Naive thymus-derived CD4-positive, alpha-beta T cell (primary cell): ENCODE measurements at regions not wholly inside any gene's neighbourhood (a gene's known extent, or its start where the extent isn't known, plus 50 kb on each side); places are given as distances from the start of the nearest gene placed in this dataset.

Experiments
- ATAC-seq: fragments of 150-1000 bp; cut with Tn5 transposase; 2 replicates; pipeline ENCODE4 v1.10.0; 2021; ENCODE audit warnings: mild to moderate bottlenecking, moderate library complexity
- CTCF ChIA-PET: fragments of 350-600 bp; sonication (Branson Sonifier 250); formaldehyde crosslinking; loops from one replicate; lab custom pipeline; 2021; ENCODE audit warnings: antibody characterized with exemption; lab: Charles Lee
- POLR2A ChIA-PET: fragments of 350-600 bp; sonication (Branson Sonifier 250); formaldehyde crosslinking; loops from one replicate; lab custom pipeline; 2021; ENCODE audit warnings: antibody characterized with exemption, inconsistent platforms; lab: Charles Lee
- DNase-seq, 9 donors: peaks; one replicate each; pipeline versions ENCODE4 v3.0.0 to v3.0.0-alpha.2; 2020 to 2022; ENCODE audit warnings: mixed read lengths in 1 of 9
- H3K27ac ChIP-seq: one replicate; pipeline ENCODE4 v1.7.0; 2013; ENCODE audit warnings: mild to moderate bottlenecking, low read depth, low read length, moderate library complexity
- H3K27me3 ChIP-seq, 2 donors: one replicate each; pipeline ENCODE4 v1.7.0; 2013; ENCODE audit warnings: low read length in 2 of 2, mild to moderate bottlenecking in 2 of 2, moderate library complexity in 2 of 2; ENCODE audit not compliant: control insufficient read depth in 2 of 2, insufficient read depth in 2 of 2
- H3K36me3 ChIP-seq, 3 experiments: 1 replicate in 2 of 3; 2 replicates in 1 of 3; pipeline ENCODE4 v1.7.0; 2013; ENCODE audit warnings: low read length in 3 of 3, mild to moderate bottlenecking in 3 of 3, moderate library complexity in 1 of 3; ENCODE audit not compliant: insufficient read depth in 3 of 3, control insufficient read depth in 2 of 3
- H3K4me1 ChIP-seq, 2 donors: one replicate each; pipeline ENCODE4 v1.7.0; 2013; ENCODE audit warnings: low read length in 2 of 2, mild to moderate bottlenecking in 2 of 2, moderate library complexity in 1 of 2; ENCODE audit not compliant: control insufficient read depth in 2 of 2, insufficient read depth in 2 of 2
- H3K4me3 ChIP-seq: 2 replicates; pipeline ENCODE4 v1.7.0; 2013; ENCODE audit warnings: mild to moderate bottlenecking, low read length
- H3K9me3 ChIP-seq, 3 experiments: 1 replicate in 2 of 3; 2 replicates in 1 of 3; pipeline ENCODE4 v1.7.0; 2013; ENCODE audit warnings: low read length in 3 of 3; ENCODE audit not compliant: control insufficient read depth in 2 of 3
- H3K27ac Mint-ChIP-seq, 9 donors: one replicate each; pipeline ENCODE4 v1.8.0; 2020 to 2022; ENCODE audit warnings: mixed read lengths in 9 of 9, mild to moderate bottlenecking in 8 of 9, moderate library complexity in 5 of 9, inconsistent platforms in 2 of 9
- H3K27me3 Mint-ChIP-seq, 5 donors: one replicate each; pipeline ENCODE4 v1.8.0; 2021 to 2022; ENCODE audit warnings: mixed read lengths in 5 of 5, mild to moderate bottlenecking in 1 of 5
- H3K36me3 Mint-ChIP-seq, 5 donors: one replicate each; pipeline ENCODE4 v1.8.0; 2020 to 2022; ENCODE audit warnings: mixed read lengths in 5 of 5, mild to moderate bottlenecking in 3 of 5, inconsistent platforms in 1 of 5
- H3K4me1 Mint-ChIP-seq, 7 donors: one replicate each; pipeline ENCODE4 v1.8.0; 2020 to 2022; ENCODE audit warnings: mixed read lengths in 7 of 7, mild to moderate bottlenecking in 3 of 7, inconsistent platforms in 1 of 7
- H3K4me3 Mint-ChIP-seq, 10 donors: one replicate each; pipeline ENCODE4 v1.8.0; 2020 to 2022; ENCODE audit warnings: mild to moderate bottlenecking in 10 of 10, mixed read lengths in 10 of 10, moderate library complexity in 6 of 10, inconsistent platforms in 2 of 10
- H3K9me3 Mint-ChIP-seq, 11 donors: one replicate each; pipeline ENCODE4 v1.8.0; 2020 to 2022; ENCODE audit warnings: mixed read lengths in 11 of 11, mild to moderate bottlenecking in 4 of 11, inconsistent platforms in 1 of 11, moderate library complexity in 1 of 11
- intact Hi-C, 2 donors: fragments of 100-400 bp; cut with micrococcal nuclease; formaldehyde crosslinking; loops; one replicate each; pipeline ENCODE4 v1.15.1; 2023

GRCh38 chr13:26155568-26155967, 66.5 kb downstream of the RNF6 start:
- POLR2A ChIA-PET, result no interaction called here
- H3K4me1 Mint-ChIP-seq, result no peaks in the 10 kb centered on the region
- H3K4me3 Mint-ChIP-seq, result no peak overlapping the region
- Histone ChIP-seq H3K36me3 (no peaks in the 10 kb centered on the region), H3K4me1 (no peaks in the 10 kb centered on the region), H3K4me3 (no peak overlapping the region), H3K9me3 (no peaks in the 10 kb centered on the region), H3K27me3 (no peaks in the 10 kb centered on the region), H3K27ac (no peak overlapping the region)
- ATAC-seq (no peak), DNase-seq (no peak)
- intact Hi-C loops, result no loop called here
- no peaks in the 10 kb centered on the region for H3K36me3 Mint-ChIP-seq
- no peak overlapping the region for H3K27ac Mint-ChIP-seq
- H3K27me3 Mint-ChIP-seq, result peaks cover 3 to 19% (median 7%) of the 10 kb centered on the region in 5 donors
- CTCF ChIA-PET, result no interaction called here
- H3K9me3 Mint-ChIP-seq, result peaks cover 0 to 1% (median 0%) of the 10 kb centered on the region in 11 donors

- H3K4me3 Mint-ChIP-seq, result no peak overlapping the region
- H3K27ac Mint-ChIP-seq, result no peak overlapping the region
- H3K4me1 Mint-ChIP-seq, result peaks cover 0 to 6% (median 0%) of the 10 kb centered on the region in 7 donors
- peaks cover 0 to 14% (median 5%) of the 10 kb centered on the region in 11 donors for H3K9me3 Mint-ChIP-seq
- H3K27me3 Mint-ChIP-seq, result peaks cover 5 to 28% (median 9%) of the 10 kb centered on the region in 5 donors
- no peak for DNase-seq
- H3K27ac ChIP-seq, result no peak overlapping the region
- H3K4me1 ChIP-seq, result no peaks in the 10 kb centered on the region
- ATAC-seq, result no peak
- intact Hi-C loops, result no loop called here
- POLR2A ChIA-PET, result no interaction called here
- CTCF ChIA-PET, result no interaction called here
- no peaks in the 10 kb centered on the region for H3K36me3 ChIP-seq
- H3K27me3 ChIP-seq, result no peaks in the 10 kb centered on the region
- no peaks in the 10 kb centered on the region for H3K9me3 ChIP-seq
- H3K36me3 Mint-ChIP-seq, result peaks cover 0 to 5% (median 0%) of the 10 kb centered on the region in 5 donors
- H3K4me3 ChIP-seq, result no peak overlapping the region
Measured at GRCh38 chr13:26133851-26134250, 82.0 kb upstream of the SHISA2 start.

GRCh38 chr13:26133286-26133685, 81.5 kb upstream of the SHISA2 start:
- Histone ChIP-seq H3K27ac (no peak overlapping the region), H3K9me3 (no peaks in the 10 kb centered on the region), H3K4me1 (no peaks in the 10 kb centered on the region), H3K4me3 (no peak overlapping the region), H3K36me3 (no peaks in the 10 kb centered on the region), H3K27me3 (no peaks in the 10 kb centered on the region)
- ATAC-seq, result no peak
- intact Hi-C loops, result no loop called here
- H3K27ac Mint-ChIP-seq, result no peak overlapping the region
- ChIA-PET CTCF (no interaction called here), POLR2A (no interaction called here)
- peaks cover 0 to 5% (median 0%) of the 10 kb centered on the region in 5 donors for H3K36me3 Mint-ChIP-seq
- peaks cover 0 to 13% (median 4%) of the 10 kb centered on the region in 11 donors for H3K9me3 Mint-ChIP-seq
- DNase-seq, result no peak
- H3K4me1 Mint-ChIP-seq, result peaks cover 0 to 6% (median 0%) of the 10 kb centered on the region in 7 donors
- H3K4me3 Mint-ChIP-seq, result no peak overlapping the region
- peaks cover 5 to 23% (median 8%) of the 10 kb centered on the region in 5 donors for H3K27me3 Mint-ChIP-seq

GRCh38 chr13:26132756-26133155, 80.9 kb upstream of the SHISA2 start:
- Histone ChIP-seq H3K4me1 (no peaks in the 10 kb centered on the region), H3K27me3 (no peaks in the 10 kb centered on the region), H3K36me3 (no peaks in the 10 kb centered on the region), H3K27ac (no peak overlapping the region), H3K4me3 (no peak overlapping the region), H3K9me3 (no peaks in the 10 kb centered on the region)
- DNase-seq (no peak), ATAC-seq (no peak)
- H3K4me3 Mint-ChIP-seq, result no peak overlapping the region
- H3K4me1 Mint-ChIP-seq, result peaks cover 0 to 6% (median 0%) of the 10 kb centered on the region in 7 donors
- CTCF ChIA-PET, result no interaction called here
- peaks cover 3 to 18% (median 7%) of the 10 kb centered on the region in 5 donors for H3K27me3 Mint-ChIP-seq
- peaks cover 0 to 3% (median 0%) of the 10 kb centered on the region in 5 donors for H3K36me3 Mint-ChIP-seq
- POLR2A ChIA-PET, result no interaction called here
- intact Hi-C loops, result no loop called here
- H3K27ac Mint-ChIP-seq, result no peak overlapping the region
- H3K9me3 Mint-ChIP-seq, result peaks cover 0 to 8% (median 3%) of the 10 kb centered on the region in 11 donors

GRCh38 chr13:26128676-26129075, 76.9 kb upstream of the SHISA2 start:
- ChIA-PET CTCF (no interaction called here), POLR2A (no interaction called here)
- H3K27ac Mint-ChIP-seq, result no peak overlapping the region
- Histone ChIP-seq H3K36me3 (no peaks in the 10 kb centered on the region), H3K9me3 (no peaks in the 10 kb centered on the region), H3K4me1 (no peaks in the 10 kb centered on the region), H3K27me3 (no peaks in the 10 kb centered on the region), H3K4me3 (no peak overlapping the region), H3K27ac (no peak overlapping the region)
- no peak overlapping the region for H3K4me3 Mint-ChIP-seq
- peaks cover 0 to 24% (median 3%) of the 10 kb centered on the region in 5 donors for H3K27me3 Mint-ChIP-seq
- DNase-seq (no peak), ATAC-seq (no peak)
- peaks cover 0 to 6% (median 0%) of the 10 kb centered on the region in 7 donors for H3K4me1 Mint-ChIP-seq
- intact Hi-C loops, result no loop called here
- H3K9me3 Mint-ChIP-seq, result peaks cover 0 to 3% (median 0%) of the 10 kb centered on the region in 11 donors
- no peaks in the 10 kb centered on the region for H3K36me3 Mint-ChIP-seq

- Mint-ChIP-seq H3K36me3 (no peaks in the 10 kb centered on the region), H3K27me3 (peaks cover 0 to 37% (median 24%) of the 10 kb centered on the region in 5 donors), H3K9me3 (peaks cover 0 to 2% (median 0%) of the 10 kb centered on the region in 11 donors), H3K27ac (no peak overlapping the region), H3K4me1 (no peaks in the 10 kb centered on the region), H3K4me3 (no peak overlapping the region)
- Histone ChIP-seq H3K4me1 (no peaks in the 10 kb centered on the region), H3K36me3 (no peaks in the 10 kb centered on the region), H3K27ac (no peak overlapping the region), H3K4me3 (no peak overlapping the region), H3K9me3 (no peaks in the 10 kb centered on the region), H3K27me3 (no peaks in the 10 kb centered on the region)
- ATAC-seq (no peak), DNase-seq (no peak)
- intact Hi-C loops, result no loop called here
- ChIA-PET CTCF (no interaction called here), POLR2A (no interaction called here)
Measured at GRCh38 chr13:26117620-26118019, 65.8 kb upstream of the SHISA2 start.

- Mint-ChIP-seq H3K27me3 (peaks cover 0 to 19% (median 17%) of the 10 kb centered on the region in 5 donors), H3K4me3 (no peak overlapping the region), H3K36me3 (no peaks in the 10 kb centered on the region), H3K4me1 (no peaks in the 10 kb centered on the region), H3K9me3 (no peaks in the 10 kb centered on the region), H3K27ac (no peak overlapping the region)
- ChIA-PET POLR2A (no interaction called here), CTCF (no interaction called here)
- Histone ChIP-seq H3K27ac (no peak overlapping the region), H3K4me1 (no peaks in the 10 kb centered on the region), H3K36me3 (no peaks in the 10 kb centered on the region), H3K27me3 (no peaks in the 10 kb centered on the region), H3K9me3 (no peaks in the 10 kb centered on the region), H3K4me3 (no peak overlapping the region)
- DNase-seq, result no peak
- ATAC-seq, result no peak
- intact Hi-C loops, result no loop called here
Measured at GRCh38 chr13:26112843-26113242, 61.0 kb upstream of the SHISA2 start.
